IPS-18c (cell line): ENCODE measurements at regions not wholly inside any gene's neighbourhood (a gene's known extent, or its start where the extent isn't known, plus 50 kb on each side); places are given as distances from the start of the nearest gene placed in this dataset.
"Not testable (repeated sequence)": the region's sequence is repeated elsewhere in the genome, so short reads cannot be mapped to it uniquely, and the experiment has no call there.

ENCODE experiments used
- H3K4me3 ChIP-seq: 2 replicates; pipeline ENCODE4 v1.7.0; 2013; ENCODE audit warnings: low read depth, mild to moderate bottlenecking, low read length, moderate library complexity; ENCODE audit not compliant: insufficient read depth
- H3K9me3 ChIP-seq: one replicate; pipeline ENCODE4 v1.6.1; 2013; ENCODE audit warnings: mild to moderate bottlenecking, low read length, moderate library complexity; ENCODE audit not compliant: control insufficient read depth, insufficient read depth

- Histone ChIP-seq H3K4me3 (no peak overlapping the region), H3K9me3 (no peaks in the 10 kb centered on the region)
Observed at GRCh38 chr2:16182841-16183240, 242.5 kb downstream of the MYCN start.

GRCh38 chr2:16182311-16182815, 242.0 kb downstream of the MYCN start:
- H3K9me3 ChIP-seq, H3K4me3 ChIP-seq: not testable (repeated sequence)

GRCh38 chr2:16181741-16182090, 241.4 kb downstream of the MYCN start:
- no peaks in the 10 kb centered on the region for H3K9me3 ChIP-seq
- H3K4me3 ChIP-seq = no peak overlapping the region

DNA sequence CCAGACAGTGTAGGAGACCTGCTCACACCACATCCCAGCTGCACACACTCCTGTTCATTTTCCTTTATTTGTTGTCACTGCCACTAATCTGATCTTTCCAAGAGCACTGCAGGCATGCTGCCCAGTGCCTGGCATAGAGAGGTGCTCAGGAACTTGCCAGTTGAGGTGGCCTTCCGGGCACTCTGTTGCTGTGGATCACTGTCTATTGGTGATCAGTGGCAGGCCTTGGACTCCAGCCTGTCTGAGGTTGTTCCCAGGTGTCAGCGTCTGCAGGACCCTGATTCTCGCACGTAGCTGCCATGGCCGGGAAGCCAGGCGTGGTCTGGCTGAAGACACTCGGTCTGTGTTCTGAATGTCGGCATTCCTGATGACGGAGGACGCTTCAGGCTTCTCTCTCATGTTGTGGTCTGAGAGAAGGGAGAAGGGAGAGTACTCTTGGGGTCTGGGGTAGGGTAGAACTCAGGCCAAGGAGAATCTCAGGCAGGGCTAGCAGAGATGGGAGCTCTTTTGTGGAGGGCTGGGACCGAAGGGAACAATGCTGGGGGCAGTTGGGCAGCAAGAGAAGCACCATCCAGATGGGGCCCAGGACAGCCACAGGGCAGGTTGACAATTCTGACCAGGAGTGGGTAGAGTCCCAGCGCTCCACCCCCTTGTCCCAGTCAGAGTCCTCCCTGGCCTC, 240.9 kb downstream of the MYCN start:
- Histone ChIP-seq H3K4me3 (no peak overlapping the region), H3K9me3 (no peaks in the 10 kb centered on the region)

- no peak overlapping the region for H3K4me3 ChIP-seq
- H3K9me3 ChIP-seq = no peaks in the 10 kb centered on the region
Observed at GRCh38 chr2:16180631-16181030, 240.3 kb downstream of the MYCN start.

GRCh38 chr2:16179701-16180416, 239.5 kb downstream of the MYCN start:
- H3K4me3 ChIP-seq = no peak overlapping the region
- H3K9me3 ChIP-seq = no peaks in the 10 kb centered on the region

DNA sequence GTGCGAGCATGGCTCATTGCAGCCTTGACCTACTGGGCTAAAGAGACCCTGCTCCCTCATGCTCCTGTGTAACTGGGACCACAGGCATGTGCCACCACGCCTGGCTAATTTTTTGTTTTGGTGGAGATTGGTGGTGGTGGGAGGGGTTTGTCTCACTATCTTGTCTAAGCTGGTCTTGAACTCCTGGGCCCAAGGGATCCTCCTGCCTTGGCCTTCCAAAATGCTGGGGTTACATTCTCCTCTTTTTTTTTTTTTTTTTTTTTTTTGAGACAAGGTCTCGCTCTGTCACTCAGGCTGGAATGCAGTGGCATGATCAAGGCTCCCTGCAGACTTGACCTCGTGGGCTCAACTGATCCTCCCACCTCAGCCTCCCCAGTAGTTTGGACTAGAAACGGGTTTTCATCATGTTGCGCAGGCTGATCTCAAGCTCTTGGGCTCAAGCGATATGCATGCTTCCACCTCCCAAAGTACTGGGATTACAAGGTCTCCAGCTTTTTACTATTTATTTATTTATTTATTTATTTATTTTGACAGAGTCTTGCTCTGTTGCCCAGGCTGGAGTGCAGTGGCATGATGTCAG, 238.3 kb downstream of the MYCN start:
- Histone ChIP-seq H3K9me3 (no peaks in the 10 kb centered on the region), H3K4me3 (no peak overlapping the region)

DNA sequence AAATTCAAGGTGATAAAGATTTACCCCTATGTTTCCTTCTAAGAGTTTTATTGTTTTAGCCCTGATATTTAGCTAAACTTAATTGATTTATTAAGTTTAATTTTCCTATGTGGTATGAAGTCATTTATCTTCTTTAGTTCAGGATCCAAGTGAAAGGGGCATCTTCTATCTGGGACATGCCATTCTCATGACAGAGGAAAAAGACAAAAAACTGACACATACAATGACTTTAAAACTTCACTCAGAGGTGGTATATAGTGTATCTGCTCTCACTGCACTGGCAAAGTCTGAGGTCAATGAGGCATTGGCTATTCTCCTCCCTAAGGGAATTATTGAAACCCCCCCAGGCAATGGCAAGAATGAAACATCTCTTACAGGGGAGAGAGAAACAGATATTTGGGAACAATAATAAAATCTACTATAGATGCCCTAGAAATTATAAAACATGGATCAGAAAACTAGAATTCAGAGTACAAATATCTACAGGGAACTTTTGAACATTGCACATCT, 237.4 kb downstream of the MYCN start:
- Histone ChIP-seq H3K4me3 (no peak overlapping the region), H3K9me3 (no peaks in the 10 kb centered on the region)

- Histone ChIP-seq H3K4me3 (no peak overlapping the region), H3K9me3 (no peaks in the 10 kb centered on the region)
Observed at GRCh38 chr2:16176971-16177480, 236.7 kb downstream of the MYCN start.

DNA sequence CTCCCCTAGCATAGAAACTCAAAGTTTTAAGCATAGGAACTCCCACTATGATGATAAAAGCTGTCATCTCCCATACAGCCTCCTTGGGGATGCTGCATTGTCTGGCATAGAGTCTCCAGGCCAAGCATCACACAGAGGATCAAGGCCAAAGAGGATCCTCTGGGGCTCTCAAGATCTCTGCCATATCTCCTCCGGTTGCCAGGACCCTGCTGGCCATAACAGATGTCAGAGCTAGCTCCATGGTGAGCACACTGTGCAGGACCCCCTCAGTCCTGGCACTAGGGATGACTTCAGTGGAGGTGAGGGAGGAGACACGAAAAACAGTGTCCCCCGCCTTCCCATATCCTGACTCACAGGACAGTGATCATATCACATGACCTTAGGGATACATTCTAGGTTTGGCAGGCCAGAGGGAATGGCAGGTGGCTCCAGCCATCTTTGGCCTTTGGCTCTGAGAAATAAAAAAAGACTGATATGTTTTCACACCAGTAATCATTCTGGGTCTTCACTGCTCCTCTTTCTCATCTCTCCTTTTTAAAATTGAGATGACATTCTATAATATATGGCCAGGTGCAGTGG, 235.0 kb downstream of the MYCN start:
- Histone ChIP-seq H3K4me3 (no peak overlapping the region), H3K9me3 (no peaks in the 10 kb centered on the region)

- Histone ChIP-seq H3K4me3 (no peak overlapping the region), H3K9me3 (no peaks in the 10 kb centered on the region)
Observed at GRCh38 chr2:16174693-16175045, 234.3 kb downstream of the MYCN start.

DNA sequence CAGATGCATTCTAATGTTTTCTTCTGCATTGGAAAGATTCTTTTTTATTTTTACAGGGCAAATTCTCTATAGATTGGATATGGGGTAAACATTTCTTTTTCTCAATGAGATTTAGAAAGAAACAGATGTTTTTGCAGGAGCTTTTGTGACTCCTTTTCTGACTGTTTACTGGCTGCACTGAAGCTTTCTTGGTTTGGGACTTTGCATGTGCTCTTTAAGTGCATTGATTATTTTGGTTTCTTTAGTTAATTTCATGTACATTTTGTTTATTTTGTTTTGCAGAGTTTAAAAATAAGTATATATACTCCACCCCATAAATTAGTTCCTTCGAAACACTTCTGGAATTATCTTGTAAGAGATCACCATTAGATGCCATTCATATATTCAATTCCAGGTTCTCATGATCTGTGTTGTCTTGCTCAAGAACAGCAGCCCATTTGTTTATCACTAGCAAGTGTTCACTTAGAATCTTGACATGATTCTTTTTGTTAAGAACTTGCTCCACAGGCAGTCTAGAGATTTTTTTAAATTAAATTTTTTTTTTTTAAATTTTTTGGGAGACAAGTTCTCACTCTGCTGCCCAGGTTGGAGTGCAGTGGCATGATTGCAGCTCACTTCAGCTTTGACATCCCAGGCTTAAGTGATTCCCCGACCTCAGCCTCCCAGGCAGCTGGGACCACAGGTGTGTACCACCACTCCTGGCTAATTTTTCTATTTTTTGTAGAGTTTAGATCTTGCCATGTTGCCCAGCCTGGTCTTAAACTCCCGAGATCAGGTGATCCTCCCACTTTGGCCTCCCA, 233.7 kb downstream of the MYCN start:
- no peak overlapping the region for H3K4me3 ChIP-seq
- no peaks in the 10 kb centered on the region for H3K9me3 ChIP-seq

- Histone ChIP-seq H3K4me3 (no peak overlapping the region), H3K9me3 (no peaks in the 10 kb centered on the region)
Observed at GRCh38 chr2:16172324-16173175, 232.2 kb downstream of the MYCN start.

GRCh38 chr2:16171425-16171920, 231.1 kb downstream of the MYCN start:
- H3K9me3 ChIP-seq = no peaks in the 10 kb centered on the region
- no peak overlapping the region; the same call in 1 of the 2 replicates for H3K4me3 ChIP-seq

DNA sequence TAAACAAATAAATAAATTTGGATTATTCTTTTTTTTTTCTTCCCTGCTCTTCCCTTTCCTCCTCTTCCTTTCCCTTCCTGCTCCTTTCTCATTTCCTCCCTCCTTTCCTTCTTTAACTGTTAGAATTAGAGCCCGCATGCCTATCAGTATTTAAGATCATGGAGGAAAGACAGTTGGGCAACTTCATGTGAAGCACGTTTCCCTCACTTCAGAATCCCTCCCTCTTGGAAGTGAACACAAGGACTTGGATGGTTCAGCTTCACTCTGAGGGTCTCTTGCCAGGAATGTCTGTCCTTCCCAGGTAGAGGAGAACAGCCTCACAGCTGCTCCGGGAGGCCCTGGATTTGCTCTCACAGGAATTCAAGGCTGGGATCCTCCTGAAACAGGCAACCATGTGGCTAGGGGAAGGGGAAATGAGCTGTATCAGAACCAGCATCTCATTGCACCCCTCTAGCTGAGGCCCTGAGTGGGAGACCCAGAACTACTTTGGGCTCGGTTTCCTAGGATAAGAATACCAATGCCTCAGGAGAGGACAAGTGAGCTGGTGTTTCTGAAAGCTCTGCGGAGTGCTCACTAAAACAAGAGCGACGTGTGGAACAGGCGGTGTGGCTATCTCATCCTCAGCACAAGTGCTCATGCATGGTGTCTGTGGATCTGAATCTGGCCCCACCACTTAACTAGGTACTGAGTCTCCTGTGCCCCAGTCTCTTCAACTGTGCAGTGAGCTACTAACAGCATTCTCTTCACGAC, 230.5 kb downstream of the MYCN start:
- Histone ChIP-seq H3K4me3 (no peak overlapping the region; the same call in 1 of the 2 replicates), H3K9me3 (no peaks in the 10 kb centered on the region)
